ENCODE measurements at regions not wholly inside any gene's neighbourhood (a gene's known extent, or its start where the extent isn't known, plus 50 kb on each side); places are given as distances from the start of the nearest gene placed in this dataset.

- TF ChIP-seq, protein P1, sequence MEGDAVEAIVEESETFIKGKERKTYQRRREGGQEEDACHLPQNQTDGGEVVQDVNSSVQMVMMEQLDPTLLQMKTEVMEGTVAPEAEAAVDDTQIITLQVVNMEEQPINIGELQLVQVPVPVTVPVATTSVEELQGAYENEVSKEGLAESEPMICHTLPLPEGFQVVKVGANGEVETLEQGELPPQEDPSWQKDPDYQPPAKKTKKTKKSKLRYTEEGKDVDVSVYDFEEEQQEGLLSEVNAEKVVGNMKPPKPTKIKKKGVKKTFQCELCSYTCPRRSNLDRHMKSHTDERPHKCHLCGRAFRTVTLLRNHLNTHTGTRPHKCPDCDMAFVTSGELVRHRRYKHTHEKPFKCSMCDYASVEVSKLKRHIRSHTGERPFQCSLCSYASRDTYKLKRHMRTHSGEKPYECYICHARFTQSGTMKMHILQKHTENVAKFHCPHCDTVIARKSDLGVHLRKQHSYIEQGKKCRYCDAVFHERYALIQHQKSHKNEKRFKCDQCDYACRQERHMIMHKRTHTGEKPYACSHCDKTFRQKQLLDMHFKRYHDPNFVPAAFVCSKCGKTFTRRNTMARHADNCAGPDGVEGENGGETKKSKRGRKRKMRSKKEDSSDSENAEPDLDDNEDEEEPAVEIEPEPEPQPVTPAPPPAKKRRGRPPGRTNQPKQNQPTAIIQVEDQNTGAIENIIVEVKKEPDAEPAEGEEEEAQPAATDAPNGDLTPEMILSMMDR (IDR thresholded peaks at IDR 0.05 in 2 of 3, conservative IDR thresholded peaks at IDR 0.05 in 1 of 3; ENCODE audit: insufficient read depth in 2 of 3, low read depth in 1 of 3, low read length in 3 of 3), result no peak
- TF ChIP-seq HNRNPK (IDR thresholded peaks at IDR 0.05; ENCODE audit: low read depth, low read length, poor library complexity, severe bottlenecking) (no peak), ZFP36 (IDR thresholded peaks at IDR 0.05; ENCODE audit: low read depth, low read length, partially characterized antibody) (no peak), ZNF695 (CRISPR knock-in tag; IDR thresholded peaks at IDR 0.05) (no peak), ZBED1 (IDR thresholded peaks at IDR 0.05) (no peak)
Observed at GRCh38 chr7:125675640-125676039, 746.0 kb upstream of the POT1 start.
